ENCODE measurements at regions not wholly inside any gene's neighbourhood (a gene's known extent, or its start where the extent isn't known, plus 50 kb on each side); places are given as distances from the start of the nearest gene placed in this dataset.

DNA sequence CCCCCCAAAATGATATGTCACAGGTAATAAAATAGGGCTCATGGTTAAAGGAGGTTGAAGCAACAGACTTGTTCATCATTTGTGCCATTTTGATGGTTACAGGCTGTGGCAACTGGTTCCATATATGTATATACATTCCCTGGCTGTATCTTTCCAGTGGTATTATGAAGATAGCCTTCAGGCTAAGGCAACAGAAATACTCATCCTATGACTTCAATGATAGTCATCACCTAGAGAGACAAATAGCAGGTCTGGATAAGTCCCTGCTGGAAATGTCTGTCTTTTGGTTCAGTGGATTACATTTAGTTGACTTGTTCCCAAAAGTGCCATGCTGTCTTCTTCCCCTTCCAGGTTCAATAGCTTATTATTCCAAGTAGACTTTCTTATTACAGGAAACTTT is 997.4 kb downstream of the FLRT2 start:
- DNase-seq (ENCODE audit: low spot score), result no peak
- H3K9me3 ChIP-seq (ENCODE audit: control insufficient read depth in 4 of 4, low read length in 3 of 4), result no peaks in the 10 kb centered on the region
- no peaks in the 10 kb centered on the region for H3K4me1 ChIP-seq (ENCODE audit: control insufficient read depth in 4 of 4, insufficient read depth in 4 of 4, low read length in 3 of 4)
- TF ChIP-seq HNF4A (conservative IDR thresholded peaks at IDR 0.05), result no peak
- TF ChIP-seq, protein P1, sequence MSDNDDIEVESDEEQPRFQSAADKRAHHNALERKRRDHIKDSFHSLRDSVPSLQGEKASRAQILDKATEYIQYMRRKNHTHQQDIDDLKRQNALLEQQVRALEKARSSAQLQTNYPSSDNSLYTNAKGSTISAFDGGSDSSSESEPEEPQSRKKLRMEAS (IDR thresholded peaks at IDR 0.05), result no peak
- no peak for TF ChIP-seq RAD21 (IDR thresholded peaks at IDR 0.05)
- TF ChIP-seq GABPA (IDR thresholded peaks at IDR 0.05 in 1 of 2, conservative IDR thresholded peaks at IDR 0.05 in 1 of 2), result no peak
- TF ChIP-seq, protein P2, sequence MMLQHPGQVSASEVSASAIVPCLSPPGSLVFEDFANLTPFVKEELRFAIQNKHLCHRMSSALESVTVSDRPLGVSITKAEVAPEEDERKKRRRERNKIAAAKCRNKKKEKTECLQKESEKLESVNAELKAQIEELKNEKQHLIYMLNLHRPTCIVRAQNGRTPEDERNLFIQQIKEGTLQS (IDR thresholded peaks at IDR 0.05), result no peak
- TF ChIP-seq FOXA2 (IDR thresholded peaks at IDR 0.05), result no peak
- TF ChIP-seq, protein P3, sequence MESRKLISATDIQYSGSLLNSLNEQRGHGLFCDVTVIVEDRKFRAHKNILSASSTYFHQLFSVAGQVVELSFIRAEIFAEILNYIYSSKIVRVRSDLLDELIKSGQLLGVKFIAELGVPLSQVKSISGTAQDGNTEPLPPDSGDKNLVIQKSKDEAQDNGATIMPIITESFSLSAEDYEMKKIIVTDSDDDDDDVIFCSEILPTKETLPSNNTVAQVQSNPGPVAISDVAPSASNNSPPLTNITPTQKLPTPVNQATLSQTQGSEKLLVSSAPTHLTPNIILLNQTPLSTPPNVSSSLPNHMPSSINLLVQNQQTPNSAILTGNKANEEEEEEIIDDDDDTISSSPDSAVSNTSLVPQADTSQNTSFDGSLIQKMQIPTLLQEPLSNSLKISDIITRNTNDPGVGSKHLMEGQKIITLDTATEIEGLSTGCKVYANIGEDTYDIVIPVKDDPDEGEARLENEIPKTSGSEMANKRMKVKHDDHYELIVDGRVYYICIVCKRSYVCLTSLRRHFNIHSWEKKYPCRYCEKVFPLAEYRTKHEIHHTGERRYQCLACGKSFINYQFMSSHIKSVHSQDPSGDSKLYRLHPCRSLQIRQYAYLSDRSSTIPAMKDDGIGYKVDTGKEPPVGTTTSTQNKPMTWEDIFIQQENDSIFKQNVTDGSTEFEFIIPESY (IDR thresholded peaks at IDR 0.05), result no peak
- TF ChIP-seq JUND (IDR thresholded peaks at IDR 0.05), result no peak
- TF ChIP-seq SP1 (IDR thresholded peaks at IDR 0.05), result no peak
- TF ChIP-seq, protein P4, sequence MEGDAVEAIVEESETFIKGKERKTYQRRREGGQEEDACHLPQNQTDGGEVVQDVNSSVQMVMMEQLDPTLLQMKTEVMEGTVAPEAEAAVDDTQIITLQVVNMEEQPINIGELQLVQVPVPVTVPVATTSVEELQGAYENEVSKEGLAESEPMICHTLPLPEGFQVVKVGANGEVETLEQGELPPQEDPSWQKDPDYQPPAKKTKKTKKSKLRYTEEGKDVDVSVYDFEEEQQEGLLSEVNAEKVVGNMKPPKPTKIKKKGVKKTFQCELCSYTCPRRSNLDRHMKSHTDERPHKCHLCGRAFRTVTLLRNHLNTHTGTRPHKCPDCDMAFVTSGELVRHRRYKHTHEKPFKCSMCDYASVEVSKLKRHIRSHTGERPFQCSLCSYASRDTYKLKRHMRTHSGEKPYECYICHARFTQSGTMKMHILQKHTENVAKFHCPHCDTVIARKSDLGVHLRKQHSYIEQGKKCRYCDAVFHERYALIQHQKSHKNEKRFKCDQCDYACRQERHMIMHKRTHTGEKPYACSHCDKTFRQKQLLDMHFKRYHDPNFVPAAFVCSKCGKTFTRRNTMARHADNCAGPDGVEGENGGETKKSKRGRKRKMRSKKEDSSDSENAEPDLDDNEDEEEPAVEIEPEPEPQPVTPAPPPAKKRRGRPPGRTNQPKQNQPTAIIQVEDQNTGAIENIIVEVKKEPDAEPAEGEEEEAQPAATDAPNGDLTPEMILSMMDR (IDR thresholded peaks at IDR 0.05; ENCODE audit: low read depth, low read length, missing input control), result no peak
- TF ChIP-seq FOXA1 (IDR thresholded peaks at IDR 0.05), result no peak
- TF ChIP-seq TAF1 (conservative IDR thresholded peaks at IDR 0.05), result no peak
- no peak for TF ChIP-seq YY1 (IDR thresholded peaks at IDR 0.05)
- TF ChIP-seq NR2F2 (IDR thresholded peaks at IDR 0.05), result no peak
- TF ChIP-seq EGR1 (IDR thresholded peaks at IDR 0.05; ENCODE audit: low read depth in 2 of 2), result no peak
- no peaks in the 10 kb centered on the region for H3K27me3 ChIP-seq (ENCODE audit: control insufficient read depth in 4 of 4, insufficient read depth in 4 of 4, low read length in 3 of 4)
- no peak overlapping the region for H3K4me3 ChIP-seq (ENCODE audit: low read depth in 1 of 3, low read length in 3 of 3)
- no peak overlapping the region for H3K27ac ChIP-seq (ENCODE audit: low read depth in 1 of 2, low read length in 2 of 2)
- no peaks in the 10 kb centered on the region for H3K36me3 ChIP-seq (ENCODE audit: control insufficient read depth in 4 of 4, insufficient read depth in 3 of 4, low read depth in 1 of 4, low read length in 3 of 4)
- H3K9ac ChIP-seq (ENCODE audit: low read depth in 1 of 2, low read length in 2 of 2), result no peak overlapping the region

DNA sequence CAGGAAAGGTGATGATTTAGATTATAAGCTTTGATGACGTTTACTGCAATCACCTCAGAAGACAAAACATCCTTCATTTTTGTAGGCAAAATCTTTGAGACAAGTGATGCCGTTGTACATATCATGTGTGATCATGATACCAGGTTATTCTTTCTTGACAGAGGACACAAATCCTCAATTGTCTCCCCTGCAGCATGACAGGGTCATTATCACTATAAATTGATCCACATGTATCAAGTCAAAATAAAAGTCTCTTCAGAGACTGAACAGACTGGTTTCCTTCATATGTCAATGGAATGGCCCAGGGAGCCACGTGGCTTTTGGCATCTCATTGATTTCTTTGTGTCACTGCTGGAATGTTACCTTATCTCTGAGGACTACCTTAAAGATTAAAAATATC is 995.7 kb downstream of the FLRT2 start:
- Histone ChIP-seq H3K4me3 (ENCODE audit: low read depth in 1 of 3, low read length in 3 of 3) (no peak overlapping the region), H3K27ac (ENCODE audit: low read depth in 1 of 2, low read length in 2 of 2) (no peak overlapping the region), H3K9me3 (ENCODE audit: control insufficient read depth in 4 of 4, low read length in 3 of 4) (no peaks in the 10 kb centered on the region), H3K4me1 (ENCODE audit: control insufficient read depth in 4 of 4, insufficient read depth in 4 of 4, low read length in 3 of 4) (no peaks in the 10 kb centered on the region), H3K27me3 (ENCODE audit: control insufficient read depth in 4 of 4, insufficient read depth in 4 of 4, low read length in 3 of 4) (no peaks in the 10 kb centered on the region), H3K36me3 (ENCODE audit: control insufficient read depth in 4 of 4, insufficient read depth in 3 of 4, low read depth in 1 of 4, low read length in 3 of 4) (no peaks in the 10 kb centered on the region), H3K9ac (ENCODE audit: low read depth in 1 of 2, low read length in 2 of 2) (no peak overlapping the region)
- DNase-seq (ENCODE audit: low spot score), result no peak
- WGBS, result 48% methylated on average over 3 of the region's 3 CpGs
- TF ChIP-seq, protein P5, sequence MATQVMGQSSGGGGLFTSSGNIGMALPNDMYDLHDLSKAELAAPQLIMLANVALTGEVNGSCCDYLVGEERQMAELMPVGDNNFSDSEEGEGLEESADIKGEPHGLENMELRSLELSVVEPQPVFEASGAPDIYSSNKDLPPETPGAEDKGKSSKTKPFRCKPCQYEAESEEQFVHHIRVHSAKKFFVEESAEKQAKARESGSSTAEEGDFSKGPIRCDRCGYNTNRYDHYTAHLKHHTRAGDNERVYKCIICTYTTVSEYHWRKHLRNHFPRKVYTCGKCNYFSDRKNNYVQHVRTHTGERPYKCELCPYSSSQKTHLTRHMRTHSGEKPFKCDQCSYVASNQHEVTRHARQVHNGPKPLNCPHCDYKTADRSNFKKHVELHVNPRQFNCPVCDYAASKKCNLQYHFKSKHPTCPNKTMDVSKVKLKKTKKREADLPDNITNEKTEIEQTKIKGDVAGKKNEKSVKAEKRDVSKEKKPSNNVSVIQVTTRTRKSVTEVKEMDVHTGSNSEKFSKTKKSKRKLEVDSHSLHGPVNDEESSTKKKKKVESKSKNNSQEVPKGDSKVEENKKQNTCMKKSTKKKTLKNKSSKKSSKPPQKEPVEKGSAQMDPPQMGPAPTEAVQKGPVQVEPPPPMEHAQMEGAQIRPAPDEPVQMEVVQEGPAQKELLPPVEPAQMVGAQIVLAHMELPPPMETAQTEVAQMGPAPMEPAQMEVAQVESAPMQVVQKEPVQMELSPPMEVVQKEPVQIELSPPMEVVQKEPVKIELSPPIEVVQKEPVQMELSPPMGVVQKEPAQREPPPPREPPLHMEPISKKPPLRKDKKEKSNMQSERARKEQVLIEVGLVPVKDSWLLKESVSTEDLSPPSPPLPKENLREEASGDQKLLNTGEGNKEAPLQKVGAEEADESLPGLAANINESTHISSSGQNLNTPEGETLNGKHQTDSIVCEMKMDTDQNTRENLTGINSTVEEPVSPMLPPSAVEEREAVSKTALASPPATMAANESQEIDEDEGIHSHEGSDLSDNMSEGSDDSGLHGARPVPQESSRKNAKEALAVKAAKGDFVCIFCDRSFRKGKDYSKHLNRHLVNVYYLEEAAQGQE (IDR thresholded peaks at IDR 0.05), result no peak
- TF ChIP-seq SP1 (IDR thresholded peaks at IDR 0.05) (no peak), FOXA2 (IDR thresholded peaks at IDR 0.05) (no peak), HNF4A (conservative IDR thresholded peaks at IDR 0.05) (no peak), EGR1 (IDR thresholded peaks at IDR 0.05; ENCODE audit: low read depth in 2 of 2) (no peak), JUND (IDR thresholded peaks at IDR 0.05) (no peak), GABPA (IDR thresholded peaks at IDR 0.05 in 1 of 2, conservative IDR thresholded peaks at IDR 0.05 in 1 of 2) (no peak), FOXA1 (IDR thresholded peaks at IDR 0.05) (no peak), TAF1 (conservative IDR thresholded peaks at IDR 0.05) (no peak), HNF4G (IDR thresholded peaks at IDR 0.05) (no peak)
- TF ChIP-seq, protein P1 (IDR thresholded peaks at IDR 0.05), result no peak
- TF ChIP-seq, protein P4 (IDR thresholded peaks at IDR 0.05; ENCODE audit: low read depth, low read length, missing input control), result no peak
- TF ChIP-seq, protein P2 (IDR thresholded peaks at IDR 0.05), result no peak
